ENCODE measurements at regions not wholly inside any gene's neighbourhood (a gene's known extent, or its start where the extent isn't known, plus 50 kb on each side); places are given as distances from the start of the nearest gene placed in this dataset.

GRCh38 chr3:84566256-84566655, 392.5 kb upstream of the CADM2 start:
- H3K23ac ChIP-seq (ENCODE audit: insufficient read length) = no peak overlapping the region
- no peaks in the 10 kb centered on the region; a peak in 1 of 8 replicates for H3K36me3 ChIP-seq (ENCODE audit: control insufficient read depth in 2 of 4, insufficient read depth in 4 of 4, low read length in 3 of 4)
- H3K23me2 ChIP-seq (ENCODE audit: low read depth, low read length) = no peaks in the 10 kb centered on the region; the same call in 1 of the 2 replicates
- H3K4ac ChIP-seq (replicated peaks; ENCODE audit: insufficient read length, low read depth, low read length) = no peak overlapping the region
- FAIRE-seq (no peak), DNase-seq (ENCODE audit: low read depth in 1 of 2, low spot score in 2 of 2) (no peak)
- H3K27me3 ChIP-seq (replicated peaks in 1 of 4; ENCODE audit: control insufficient read depth in 3 of 4, extremely low read depth in 1 of 4, insufficient read depth in 3 of 4, low read length in 3 of 4) = no peaks in the 10 kb centered on the region
- H3K4me2 ChIP-seq (ENCODE audit: insufficient read depth in 1 of 2, low read depth in 2 of 2, low read length in 2 of 2) = no peak overlapping the region
- no peak overlapping the region for H3K9ac ChIP-seq (replicated peaks in 1 of 4; ENCODE audit: extremely low read depth in 1 of 4, low read depth in 3 of 4, low read length in 3 of 4)
- no peak overlapping the region for H4K8ac ChIP-seq (ENCODE audit: extremely low read depth, insufficient read depth, low read length)
- no peaks in the 10 kb centered on the region for H3K4me1 ChIP-seq (replicated peaks in 1 of 4; ENCODE audit: control insufficient read depth in 3 of 4, insufficient read depth in 4 of 4, low read length in 3 of 4)
- no peak overlapping the region for H2BK20ac ChIP-seq (ENCODE audit: low read length)
- H4K20me1 ChIP-seq (replicated peaks in 1 of 2; ENCODE audit: control insufficient read depth in 1 of 2, insufficient read depth in 2 of 2, low read length in 2 of 2) = no peaks in the 10 kb centered on the region
- no peak overlapping the region for H3K27ac ChIP-seq (ENCODE audit: low read depth, low read length)
- H3K79me2 ChIP-seq (ENCODE audit: control insufficient read depth in 1 of 2, insufficient read depth in 2 of 2, low read length in 2 of 2) = no peaks in the 10 kb centered on the region
- H2BK12ac ChIP-seq (ENCODE audit: low read depth, low read length) = no peak overlapping the region
- TF ChIP-seq SRF (IDR thresholded peaks at IDR 0.05; ENCODE audit: low read depth, low read length) = no peak
- no peak for TF ChIP-seq SAP30 (IDR thresholded peaks at IDR 0.05; ENCODE audit: insufficient read depth, insufficient replicate concordance, low read length)
- no peak for TF ChIP-seq SIRT6 (IDR thresholded peaks at IDR 0.05; ENCODE audit: low read length)
- TF ChIP-seq ATF2 (IDR thresholded peaks at IDR 0.05; ENCODE audit: low read length) = no peak
- TF ChIP-seq MAFK (IDR thresholded peaks at IDR 0.05; ENCODE audit: low read depth, low read length) = no peak
- TF ChIP-seq TAF1 (IDR thresholded peaks at IDR 0.05; ENCODE audit: low read depth, low read length) = no peak
- no peak for TF ChIP-seq JUND (IDR thresholded peaks at IDR 0.05; ENCODE audit: low read length)
- no peak overlapping the region for H2BK120ac ChIP-seq (replicated peaks; ENCODE audit: low read depth, low read length)
- no peaks in the 10 kb centered on the region for H3K79me1 ChIP-seq (ENCODE audit: low read depth, low read length)
- H3K9me3 ChIP-seq (ENCODE audit: insufficient read depth in 2 of 2, low read depth in 1 of 2, low read length in 1 of 2) = no peaks in the 10 kb centered on the region
- no peak overlapping the region for H2BK5ac ChIP-seq (ENCODE audit: low read depth, low read length)
- no peak overlapping the region for H2BK15ac ChIP-seq (ENCODE audit: low read length)
- no peak overlapping the region for H3K14ac ChIP-seq (ENCODE audit: insufficient read length)
- H2AK5ac ChIP-seq (ENCODE audit: low read depth, low read length) = no peak overlapping the region
- no peak overlapping the region for H3K4me3 ChIP-seq (ENCODE audit: extremely low read depth in 1 of 4, insufficient read depth in 2 of 4, low read depth in 3 of 4, low read length in 4 of 4)
- CTCF ChIA-PET (ENCODE audit: partially characterized antibody) = interaction anchor here (0.9 kb wide), 1 partner anchor 19 kb away, joined by 4 read pairs; no protein-coding TSS in a partner anchor
- 98% methylated on average over 3 of the region's 3 CpGs; no CpG with 5 or more reads in 1 of the 2 experiments for WGBS, 2 experiments (ENCODE audit: extremely low coverage in 1 of 2, insufficient coverage in 1 of 2, insufficient read length in 1 of 2, insufficient replicate concordance in 2 of 2, low coverage in 1 of 2, low lambda C conversion rate in 2 of 2, missing lambda C conversion rate in 1 of 2)
- H3K18ac ChIP-seq (ENCODE audit: extremely low read depth, low read length) = no peak overlapping the region
- H2AFZ ChIP-seq (ENCODE audit: low read length) = no peak overlapping the region
- POLR2A ChIA-PET (ENCODE audit: partially characterized antibody) = no interaction called here
- H4K5ac ChIP-seq (ENCODE audit: insufficient read length, low read depth, low read length) = no peak overlapping the region
- H4K91ac ChIP-seq (replicated peaks; ENCODE audit: insufficient read length, low read length) = no peak overlapping the region
- H3K56ac ChIP-seq (replicated peaks; ENCODE audit: insufficient read length, low read depth, low read length) = no peak overlapping the region
